Fibroblast of lung (primary cell): ENCODE measurements at regions not wholly inside any gene's neighbourhood (a gene's known extent, or its start where the extent isn't known, plus 50 kb on each side); places are given as distances from the start of the nearest gene placed in this dataset.

ENCODE experiments used
- DNase-seq, 2 donors: peaks; one replicate each; pipeline versions ENCODE4 v3.0.0 to v3.0.0-alpha.2; 2010; ENCODE audit warnings: low read depth in 2 of 2
- H2AFZ ChIP-seq: 2 replicates; pipeline ENCODE4 v1.5.1; 2012; ENCODE audit warnings: low read length, control low read depth, inconsistent platforms
- H3K27ac ChIP-seq: 2 replicates; pipeline ENCODE4 v1.5.1; 2011; ENCODE audit warnings: low read length, control low read depth; ENCODE audit not compliant: insufficient read depth
- H3K27me3 ChIP-seq: 2 replicates; pipeline ENCODE4 v1.5.1; 2011; ENCODE audit warnings: mild to moderate bottlenecking, low read length; ENCODE audit not compliant: control insufficient read depth, insufficient read depth
- H3K36me3 ChIP-seq: 2 replicates; pipeline ENCODE4 v1.5.1; 2011; ENCODE audit warnings: low read length; ENCODE audit not compliant: control insufficient read depth, insufficient read depth
- H3K4me1 ChIP-seq: 2 replicates; pipeline ENCODE4 v1.5.1; 2011; ENCODE audit warnings: low read length; ENCODE audit not compliant: control insufficient read depth, insufficient read depth; ENCODE audit errors: extremely low read depth
- H3K4me2 ChIP-seq: 2 replicates; pipeline ENCODE4 v1.5.1; 2011; ENCODE audit warnings: low read length, control low read depth; ENCODE audit not compliant: insufficient read depth; ENCODE audit errors: extremely low read depth
- H3K4me3 ChIP-seq, 4 experiments: fragments of 200-600 bp in 1 of 4; sonication (generic) in 1 of 4; replicated peaks in 1 of 4; 2 replicates each; pipeline ENCODE4 v1.5.1; 2011 to 2016; ENCODE audit warnings: low read length in 4 of 4, low read depth in 3 of 4, mild to moderate bottlenecking in 3 of 4, control low read depth in 2 of 4, inconsistent platforms in 1 of 4, mixed read lengths in 1 of 4; ENCODE audit not compliant: insufficient read depth in 1 of 4; ENCODE audit errors: control extremely low read depth in 1 of 4
- H3K79me2 ChIP-seq: 2 replicates; pipeline ENCODE4 v1.5.1; 2012; ENCODE audit warnings: mild to moderate bottlenecking, low read length, inconsistent platforms; ENCODE audit not compliant: control insufficient read depth, insufficient read depth
- H3K9ac ChIP-seq: 2 replicates; pipeline ENCODE4 v1.5.1; 2011; ENCODE audit warnings: mild to moderate bottlenecking, low read length, control low read depth; ENCODE audit not compliant: insufficient read depth
- H3K9me3 ChIP-seq: 2 replicates; pipeline ENCODE4 v1.5.1; 2012; ENCODE audit warnings: low read depth, low read length; ENCODE audit not compliant: control insufficient read depth, insufficient read depth
- H4K20me1 ChIP-seq: 2 replicates; pipeline ENCODE4 v1.5.1; 2011; ENCODE audit warnings: low read length; ENCODE audit not compliant: control insufficient read depth, insufficient read depth; ENCODE audit errors: extremely low read depth
- EZH2 ChIP-seq: IDR thresholded peaks from 2 replicates; pipeline ENCODE4 v1.5.1; 2012; ENCODE audit warnings: low read length, control low read depth, mild to moderate bottlenecking; ENCODE audit errors: missing control alignments
- TF ChIP-seq, protein P1 (sequence below), 2 donors: IDR thresholded peaks in 1 of 2; conservative IDR thresholded peaks in 1 of 2; 1 replicate in 1 of 2; 2 replicates in 1 of 2; pipeline ENCODE4 v1.5.1; 2011 to 2012; ENCODE audit warnings: low read length in 2 of 2, control low read depth in 1 of 2, inconsistent platforms in 1 of 2, low read depth in 1 of 2, mild to moderate bottlenecking in 1 of 2

DNA sequence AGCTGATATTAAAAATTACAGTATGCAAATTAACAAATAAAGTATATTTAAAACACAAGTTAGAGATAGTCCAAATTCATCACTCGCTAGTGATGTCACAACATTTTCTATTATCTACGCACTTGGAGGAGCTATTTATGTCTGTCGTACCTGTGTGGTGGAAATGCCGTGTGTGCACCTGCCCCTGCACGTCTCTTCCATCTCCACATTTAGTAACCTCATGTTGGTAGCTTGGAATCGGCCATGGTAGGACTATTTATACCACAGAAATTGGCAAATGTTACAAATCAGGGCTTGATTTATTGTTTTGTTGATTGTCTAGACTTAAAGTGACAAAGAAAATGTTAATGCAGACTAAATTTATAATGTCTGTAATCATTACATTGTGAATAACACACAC is 62.6 kb upstream of the NTF3 start:
- Histone ChIP-seq H3K27me3 (no peaks in the 10 kb centered on the region), H4K20me1 (no peaks in the 10 kb centered on the region), H3K9ac (no peak overlapping the region), H3K36me3 (no peaks in the 10 kb centered on the region), H3K4me1 (no peaks in the 10 kb centered on the region), H2AFZ (no peak overlapping the region), H3K79me2 (no peaks in the 10 kb centered on the region), H3K9me3 (no peaks in the 10 kb centered on the region), H3K4me2 (no peak overlapping the region), H3K4me3 (no peak overlapping the region), H3K27ac (no peak overlapping the region)
- TF ChIP-seq, protein P1, sequence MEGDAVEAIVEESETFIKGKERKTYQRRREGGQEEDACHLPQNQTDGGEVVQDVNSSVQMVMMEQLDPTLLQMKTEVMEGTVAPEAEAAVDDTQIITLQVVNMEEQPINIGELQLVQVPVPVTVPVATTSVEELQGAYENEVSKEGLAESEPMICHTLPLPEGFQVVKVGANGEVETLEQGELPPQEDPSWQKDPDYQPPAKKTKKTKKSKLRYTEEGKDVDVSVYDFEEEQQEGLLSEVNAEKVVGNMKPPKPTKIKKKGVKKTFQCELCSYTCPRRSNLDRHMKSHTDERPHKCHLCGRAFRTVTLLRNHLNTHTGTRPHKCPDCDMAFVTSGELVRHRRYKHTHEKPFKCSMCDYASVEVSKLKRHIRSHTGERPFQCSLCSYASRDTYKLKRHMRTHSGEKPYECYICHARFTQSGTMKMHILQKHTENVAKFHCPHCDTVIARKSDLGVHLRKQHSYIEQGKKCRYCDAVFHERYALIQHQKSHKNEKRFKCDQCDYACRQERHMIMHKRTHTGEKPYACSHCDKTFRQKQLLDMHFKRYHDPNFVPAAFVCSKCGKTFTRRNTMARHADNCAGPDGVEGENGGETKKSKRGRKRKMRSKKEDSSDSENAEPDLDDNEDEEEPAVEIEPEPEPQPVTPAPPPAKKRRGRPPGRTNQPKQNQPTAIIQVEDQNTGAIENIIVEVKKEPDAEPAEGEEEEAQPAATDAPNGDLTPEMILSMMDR (conservative IDR thresholded peaks at IDR 0.05 in 1 of 2, IDR thresholded peaks at IDR 0.05 in 1 of 2; ENCODE audit: low read depth in 1 of 2, low read length in 2 of 2) = no peak
- TF ChIP-seq EZH2 = no peak
- no peak for DNase-seq

DNA sequence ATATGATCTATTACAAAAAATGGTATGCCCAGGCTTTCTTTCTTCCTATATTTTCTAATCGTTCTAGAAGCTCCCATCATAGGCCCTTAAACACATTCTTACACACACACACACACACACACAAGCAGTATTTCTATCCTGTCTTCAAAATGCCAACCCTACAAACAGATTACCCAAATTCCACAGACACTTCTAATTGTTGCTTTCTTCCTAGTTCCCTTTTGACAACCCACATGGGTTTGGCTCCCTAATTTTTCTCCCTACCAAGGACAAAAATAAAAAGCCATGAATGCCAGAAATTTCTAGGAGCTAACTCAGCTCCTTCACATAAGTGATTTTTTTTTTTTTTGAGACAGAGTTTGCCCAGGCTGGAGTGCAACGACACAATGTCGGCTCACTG is 60.3 kb upstream of the NTF3 start:
- no peak overlapping the region for H3K4me2 ChIP-seq
- no peaks in the 10 kb centered on the region for H3K4me1 ChIP-seq
- no peak overlapping the region for H3K27ac ChIP-seq
- no peaks in the 10 kb centered on the region for H4K20me1 ChIP-seq
- H3K9ac ChIP-seq = no peak overlapping the region
- no peak for TF ChIP-seq EZH2
- TF ChIP-seq, protein P1 (conservative IDR thresholded peaks at IDR 0.05 in 1 of 2, IDR thresholded peaks at IDR 0.05 in 1 of 2; ENCODE audit: low read depth in 1 of 2, low read length in 2 of 2) = no peak
- H3K36me3 ChIP-seq = no peaks in the 10 kb centered on the region
- H3K27me3 ChIP-seq = no peaks in the 10 kb centered on the region
- H3K79me2 ChIP-seq = no peaks in the 10 kb centered on the region
- no peak overlapping the region for H3K4me3 ChIP-seq
- peak in 1 of 2 donors; percentile 8 for DNase-seq
- H3K9me3 ChIP-seq = no peaks in the 10 kb centered on the region
- no peak overlapping the region for H2AFZ ChIP-seq

DNA sequence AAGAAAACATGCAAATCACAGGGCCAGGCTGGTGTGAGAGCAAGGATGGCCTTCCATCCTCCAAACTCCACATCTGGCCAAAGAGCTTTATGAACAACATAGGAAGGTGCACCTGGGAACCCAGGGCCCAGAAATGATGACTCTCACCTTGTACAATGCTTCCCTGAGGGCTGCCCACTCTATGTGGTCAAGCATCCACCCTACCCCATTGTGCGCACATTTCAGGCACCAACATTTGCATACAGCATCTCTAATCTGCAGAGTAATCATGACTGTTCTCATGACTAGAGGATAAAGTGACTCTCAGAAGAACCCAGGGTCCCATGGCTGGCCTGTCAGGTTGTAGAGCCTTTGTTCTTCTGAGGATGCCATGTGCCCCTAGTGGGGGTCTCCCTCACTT is 57.2 kb upstream of the NTF3 start:
- no peaks in the 10 kb centered on the region for H3K27me3 ChIP-seq
- H3K9ac ChIP-seq = no peak overlapping the region
- H3K4me3 ChIP-seq = no peak overlapping the region
- H3K27ac ChIP-seq = no peak overlapping the region
- H4K20me1 ChIP-seq = no peaks in the 10 kb centered on the region
- H3K36me3 ChIP-seq = no peaks in the 10 kb centered on the region
- H3K9me3 ChIP-seq = no peaks in the 10 kb centered on the region
- no peak for DNase-seq
- TF ChIP-seq, protein P1 (conservative IDR thresholded peaks at IDR 0.05 in 1 of 2, IDR thresholded peaks at IDR 0.05 in 1 of 2; ENCODE audit: low read depth in 1 of 2, low read length in 2 of 2) = no peak
- TF ChIP-seq EZH2 = no peak
- no peaks in the 10 kb centered on the region for H3K79me2 ChIP-seq
- no peaks in the 10 kb centered on the region for H3K4me1 ChIP-seq
- H3K4me2 ChIP-seq = no peak overlapping the region
- no peak overlapping the region for H2AFZ ChIP-seq
